ENCODE measurements at regions not wholly inside any gene's neighbourhood (a gene's known extent, or its start where the extent isn't known, plus 50 kb on each side); places are given as distances from the start of the nearest gene placed in this dataset.

DNA sequence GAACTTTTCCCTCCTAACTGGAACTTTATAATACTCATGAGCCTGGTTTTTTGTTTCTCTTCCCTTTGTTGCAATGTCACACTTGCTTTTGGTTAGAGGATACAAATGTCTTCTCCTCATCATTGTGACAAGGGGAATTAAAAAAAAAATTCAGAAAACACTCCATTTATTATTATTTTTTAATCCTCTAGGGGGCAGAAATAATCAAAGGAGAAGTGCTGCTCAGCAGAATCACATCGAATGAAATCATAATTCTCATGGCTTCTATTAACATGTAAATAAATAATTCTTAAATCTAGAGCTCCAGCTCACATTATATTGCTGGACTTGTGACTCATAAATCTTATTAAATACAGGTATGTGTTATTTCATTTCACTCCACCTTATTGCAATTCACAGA, 273.8 kb downstream of the TRIB2 start:
- Histone ChIP-seq H3K4me2 (ENCODE audit: low read depth, low read length) (no peak overlapping the region), H3K27me3 (replicated peaks; ENCODE audit: insufficient read depth, low read length) (no peaks in the 10 kb centered on the region), H3K9me3 (replicated peaks; ENCODE audit: insufficient read depth, low read length) (no peaks in the 10 kb centered on the region), H3K27ac (ENCODE audit: low read length) (no peak overlapping the region), H3K4me3 (ENCODE audit: low read length) (no peak overlapping the region), H3K36me3 (replicated peaks; ENCODE audit: insufficient read depth, low read length) (no peaks in the 10 kb centered on the region), H3K9ac (ENCODE audit: low read length) (no peak overlapping the region), H3K4me1 (ENCODE audit: low read length) (no peaks in the 10 kb centered on the region), H2AFZ (ENCODE audit: low read length) (no peak overlapping the region), H3K9me2 (replicated peaks; ENCODE audit: insufficient read depth, low read length) (no peaks in the 10 kb centered on the region), H3K79me2 (ENCODE audit: low read length) (no peaks in the 10 kb centered on the region), H4K20me1 (ENCODE audit: insufficient read depth, low read length) (no peaks in the 10 kb centered on the region), H3F3A (ENCODE audit: insufficient read depth, low read length) (no peaks in the 10 kb centered on the region)
- TF ChIP-seq CTCF (IDR thresholded peaks at IDR 0.05; ENCODE audit: low read length) (peak; percentile 28), EZH2phosphoT487 (IDR thresholded peaks at IDR 0.05; ENCODE audit: low read length) (no peak)
- DNase-seq = peak; percentile 9

DNA sequence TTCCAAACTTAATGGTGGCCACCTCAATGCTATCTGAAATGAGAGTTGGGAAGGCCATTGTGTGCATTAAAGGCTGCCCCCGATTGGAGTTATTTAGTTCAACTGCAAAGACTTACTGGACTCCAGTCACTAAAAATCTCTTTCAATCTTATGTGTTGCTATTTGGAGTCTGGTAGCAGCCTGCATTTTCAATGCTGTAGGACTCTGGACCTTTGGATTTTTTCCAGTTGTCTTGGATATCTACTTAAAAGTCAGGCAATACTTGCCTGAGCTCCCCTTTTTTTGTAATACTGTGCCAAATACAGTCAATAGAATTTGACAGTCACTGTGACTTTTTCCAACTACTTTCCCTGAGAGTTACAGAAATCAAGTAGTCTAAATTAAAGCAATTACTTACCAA, 281.9 kb downstream of the TRIB2 start:
- Histone ChIP-seq H3K4me1 (ENCODE audit: low read length) (no peaks in the 10 kb centered on the region), H3K36me3 (replicated peaks; ENCODE audit: insufficient read depth, low read length) (no peaks in the 10 kb centered on the region), H3K9ac (ENCODE audit: low read length) (no peak overlapping the region), H2AFZ (ENCODE audit: low read length) (no peak overlapping the region), H3K4me2 (ENCODE audit: low read depth, low read length) (no peak overlapping the region), H3K79me2 (ENCODE audit: low read length) (no peaks in the 10 kb centered on the region), H4K20me1 (ENCODE audit: insufficient read depth, low read length) (no peaks in the 10 kb centered on the region), H3K4me3 (ENCODE audit: low read length) (no peak overlapping the region), H3K9me3 (replicated peaks; ENCODE audit: insufficient read depth, low read length) (no peaks in the 10 kb centered on the region), H3K27me3 (replicated peaks; ENCODE audit: insufficient read depth, low read length) (no peaks in the 10 kb centered on the region), H3F3A (ENCODE audit: insufficient read depth, low read length) (no peaks in the 10 kb centered on the region), H3K9me2 (replicated peaks; ENCODE audit: insufficient read depth, low read length) (no peaks in the 10 kb centered on the region), H3K27ac (ENCODE audit: low read length) (no peak overlapping the region)
- no peak for DNase-seq
- TF ChIP-seq EZH2phosphoT487 (IDR thresholded peaks at IDR 0.05; ENCODE audit: low read length) = no peak
- no peak for TF ChIP-seq EZH2 (optimal IDR thresholded peaks at IDR 0.05; ENCODE audit: low read depth, low read length)
- no peak for TF ChIP-seq CTCF (IDR thresholded peaks at IDR 0.05; ENCODE audit: low read length)

DNA sequence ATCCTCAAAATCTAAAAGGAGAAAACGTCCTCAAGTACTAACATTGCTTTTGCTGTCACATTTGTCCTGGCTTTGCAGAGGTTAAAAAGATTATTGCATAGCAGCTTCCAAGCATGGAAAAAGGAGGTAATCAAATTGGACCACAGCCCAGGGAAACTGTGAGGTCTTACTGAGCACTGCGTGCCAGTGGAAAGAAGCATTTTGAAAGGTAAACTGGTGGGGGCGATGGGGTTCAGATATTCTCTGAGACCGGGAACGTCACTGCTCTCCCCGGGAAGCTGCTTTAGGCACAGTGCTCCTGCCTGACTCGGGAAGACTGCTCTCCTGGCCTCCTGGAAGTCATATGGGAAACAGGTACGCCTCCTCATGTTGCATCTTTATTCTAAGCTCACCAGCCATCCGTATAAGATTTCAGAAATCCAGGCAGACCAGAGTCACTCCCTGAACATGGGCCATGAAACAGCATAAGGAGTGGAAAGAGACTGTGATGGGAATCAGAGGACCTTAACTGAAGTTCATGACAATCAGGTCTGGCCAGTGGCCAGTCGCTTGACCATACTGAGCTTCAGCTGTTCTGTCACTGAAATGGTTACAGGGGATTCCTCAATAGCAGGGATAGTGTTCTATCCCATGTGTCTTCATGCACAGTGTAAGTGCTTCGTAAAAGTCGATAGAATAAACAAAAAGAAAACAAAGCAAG, 284.1 kb downstream of the TRIB2 start:
- no peak for DNase-seq
- H3K79me2 ChIP-seq (ENCODE audit: low read length) = no peaks in the 10 kb centered on the region
- H2AFZ ChIP-seq (ENCODE audit: low read length) = no peak overlapping the region
- no peaks in the 10 kb centered on the region for H3K27me3 ChIP-seq (replicated peaks; ENCODE audit: insufficient read depth, low read length)
- no peaks in the 10 kb centered on the region for H4K20me1 ChIP-seq (ENCODE audit: insufficient read depth, low read length)
- H3K9ac ChIP-seq (ENCODE audit: low read length) = no peak overlapping the region
- H3K4me3 ChIP-seq (ENCODE audit: low read length) = no peak overlapping the region
- H3K9me3 ChIP-seq (replicated peaks; ENCODE audit: insufficient read depth, low read length) = no peaks in the 10 kb centered on the region
- no peaks in the 10 kb centered on the region for H3F3A ChIP-seq (ENCODE audit: insufficient read depth, low read length)
- no peaks in the 10 kb centered on the region for H3K4me1 ChIP-seq (ENCODE audit: low read length)
- H3K36me3 ChIP-seq (replicated peaks; ENCODE audit: insufficient read depth, low read length) = no peaks in the 10 kb centered on the region
- TF ChIP-seq CTCF (IDR thresholded peaks at IDR 0.05; ENCODE audit: low read length) = no peak
- no peak for TF ChIP-seq EZH2 (optimal IDR thresholded peaks at IDR 0.05; ENCODE audit: low read depth, low read length)
- no peak for TF ChIP-seq EZH2phosphoT487 (IDR thresholded peaks at IDR 0.05; ENCODE audit: low read length)
- no peak overlapping the region for H3K4me2 ChIP-seq (ENCODE audit: low read depth, low read length)
- no peak overlapping the region for H3K27ac ChIP-seq (ENCODE audit: low read length)
- H3K9me2 ChIP-seq (replicated peaks; ENCODE audit: insufficient read depth, low read length) = no peaks in the 10 kb centered on the region
